Smooth muscle cell (in vitro differentiated cells): ENCODE measurements at regions not wholly inside any gene's neighbourhood (a gene's known extent, or its start where the extent isn't known, plus 50 kb on each side); places are given as distances from the start of the nearest gene placed in this dataset.

Experiments
- DNase-seq: peaks from one replicate; lab custom pipeline; 2025; ENCODE audit not compliant: unreplicated experiment; lab: John Stamatoyannopoulos, UW
- H2AFZ ChIP-seq: fragments of 200-600 bp; sonication (generic); 2 replicates; pipeline ENCODE4 v1.6.0; 2016; ENCODE audit warnings: antibody characterized with exemption, low read depth, mild to moderate bottlenecking
- H3F3A ChIP-seq: fragments of 200-600 bp; sonication (generic); 2 replicates; pipeline ENCODE4 v1.6.0; 2017; ENCODE audit warnings: antibody characterized with exemption, low read depth
- H3K27ac ChIP-seq: fragments of 200-600 bp; sonication (generic); 2 replicates; pipeline ENCODE4 v1.5.1; 2016; ENCODE audit warnings: low read depth, mild to moderate bottlenecking
- H3K27me3 ChIP-seq: fragments of 200-600 bp; sonication (generic); 2 replicates; pipeline ENCODE4 v1.6.1; 2016; ENCODE audit warnings: low read depth, mild to moderate bottlenecking
- H3K36me3 ChIP-seq: fragments of 200-600 bp; sonication (generic); 2 replicates; pipeline ENCODE4 v1.5.1; 2016; ENCODE audit warnings: low read depth
- H3K4me1 ChIP-seq: fragments of 200-600 bp; sonication (generic); 2 replicates; pipeline ENCODE4 v1.5.1; 2016; ENCODE audit warnings: low read depth
- H3K4me2 ChIP-seq: fragments of 200-600 bp; sonication (generic); 2 replicates; pipeline ENCODE4 v1.6.0; 2016; ENCODE audit warnings: mild to moderate bottlenecking
- H3K4me3 ChIP-seq: fragments of 200-600 bp; sonication (generic); 2 replicates; pipeline ENCODE4 v1.5.1; 2016; ENCODE audit warnings: mild to moderate bottlenecking
- H3K79me2 ChIP-seq: fragments of 200-600 bp; sonication (generic); 2 replicates; pipeline ENCODE4 v1.6.0; 2016; ENCODE audit warnings: low read depth, mild to moderate bottlenecking
- H3K9ac ChIP-seq: fragments of 200-600 bp; sonication (generic); 2 replicates; pipeline ENCODE4 v1.6.0; 2016; ENCODE audit warnings: low read depth
- H3K9me3 ChIP-seq: fragments of 200-600 bp; sonication (generic); replicated peaks from 2 replicates; pipeline ENCODE4 v1.5.1; 2016; ENCODE audit warnings: low read depth
- H4K20me1 ChIP-seq: fragments of 200-600 bp; sonication (generic); 2 replicates; pipeline ENCODE4 v1.6.0; 2016; ENCODE audit warnings: low read depth
- CTCF ChIP-seq: fragments of 200-600 bp; sonication (generic); IDR thresholded peaks from 2 replicates; pipeline ENCODE4 v1.5.1; 2017; ENCODE audit warnings: borderline replicate concordance, mild to moderate bottlenecking, antibody characterized with exemption; ENCODE audit not compliant: insufficient read depth, poor library complexity, severe bottlenecking
- WGBS: methylation state at CpG from one replicate; pipeline ENCODE4 v1.1.7; 2016; ENCODE audit warnings: low lambda C conversion rate; 5-methylcytosine and 5-hydroxymethylcytosine counted together

GRCh38 chr1:195511501-195511900, 1096.7 kb downstream of the KCNT2 start:
- H3F3A ChIP-seq = no peaks in the 10 kb centered on the region
- no peak for DNase-seq
- no peak overlapping the region for H3K9ac ChIP-seq
- no peak overlapping the region for H2AFZ ChIP-seq
- no peak for TF ChIP-seq CTCF
- no peaks in the 10 kb centered on the region for H3K79me2 ChIP-seq
- 97% methylated on average over 1 of the region's 1 CpG for WGBS
- no peak overlapping the region for H3K4me3 ChIP-seq
- H3K36me3 ChIP-seq = no peaks in the 10 kb centered on the region
- no peaks in the 10 kb centered on the region for H3K4me1 ChIP-seq
- no peaks in the 10 kb centered on the region for H3K9me3 ChIP-seq
- no peaks in the 10 kb centered on the region for H4K20me1 ChIP-seq
- H3K27me3 ChIP-seq = no peaks in the 10 kb centered on the region
- no peak overlapping the region for H3K4me2 ChIP-seq
- no peak overlapping the region for H3K27ac ChIP-seq

- TF ChIP-seq CTCF = no peak
- Histone ChIP-seq H3K4me3 (no peak overlapping the region), H3F3A (no peaks in the 10 kb centered on the region), H3K27ac (no peak overlapping the region), H3K36me3 (no peaks in the 10 kb centered on the region), H3K27me3 (no peaks in the 10 kb centered on the region), H4K20me1 (no peaks in the 10 kb centered on the region), H3K9ac (no peak overlapping the region), H3K4me1 (no peaks in the 10 kb centered on the region), H2AFZ (no peak overlapping the region), H3K4me2 (no peak overlapping the region), H3K79me2 (no peaks in the 10 kb centered on the region), H3K9me3 (no peaks in the 10 kb centered on the region)
- DNase-seq = no peak
- 94% methylated on average over 2 of the region's 2 CpGs for WGBS
These were observed 1107.1 kb downstream of the KCNT2 start for GRCh38 chr1:195501118-195501517.

- no peaks in the 10 kb centered on the region for H4K20me1 ChIP-seq
- H3K4me1 ChIP-seq = no peaks in the 10 kb centered on the region
- H3K9ac ChIP-seq = no peak overlapping the region
- WGBS = 63% methylated on average over 5 of the region's 5 CpGs
- H3K36me3 ChIP-seq = no peaks in the 10 kb centered on the region
- no peaks in the 10 kb centered on the region for H3F3A ChIP-seq
- H3K4me2 ChIP-seq = no peak overlapping the region
- H2AFZ ChIP-seq = no peak overlapping the region
- H3K9me3 ChIP-seq = no peaks in the 10 kb centered on the region
- no peak for TF ChIP-seq CTCF
- DNase-seq = no peak
- no peaks in the 10 kb centered on the region for H3K79me2 ChIP-seq
- no peak overlapping the region for H3K27ac ChIP-seq
- no peaks in the 10 kb centered on the region for H3K27me3 ChIP-seq
- H3K4me3 ChIP-seq = no peak overlapping the region
These were observed 1112.3 kb downstream of the KCNT2 start for GRCh38 chr1:195495720-195496635.

- Histone ChIP-seq H3K36me3 (no peaks in the 10 kb centered on the region), H3K27me3 (no peaks in the 10 kb centered on the region), H3K27ac (no peak overlapping the region), H3F3A (no peaks in the 10 kb centered on the region), H4K20me1 (no peaks in the 10 kb centered on the region), H3K9me3 (no peaks in the 10 kb centered on the region), H3K4me1 (no peaks in the 10 kb centered on the region), H3K9ac (no peak overlapping the region), H3K4me3 (no peak overlapping the region), H3K79me2 (no peaks in the 10 kb centered on the region), H2AFZ (no peak overlapping the region), H3K4me2 (no peak overlapping the region)
- TF ChIP-seq CTCF = no peak
- 91% methylated on average over 6 of the region's 6 CpGs for WGBS
- no peak for DNase-seq
These were observed 1126.1 kb downstream of the KCNT2 start for GRCh38 chr1:195482137-195482536.
